Esophagus muscularis mucosa (tissue), 4 donors: ENCODE measurements at regions not wholly inside any gene's neighbourhood (a gene's known extent, or its start where the extent isn't known, plus 50 kb on each side); places are given as distances from the start of the nearest gene placed in this dataset.
"Not testable (repeated sequence)": the region's sequence is repeated elsewhere in the genome, so short reads cannot be mapped to it uniquely, and the experiment has no call there.

Experiments
- DNase-seq: peaks from one replicate; pipeline ENCODE4 v3.0.0-alpha.2; 2017; ENCODE audit errors: extremely low spot score
- H3K27ac ChIP-seq, 4 donors: fragments of 200-600 bp; sonication (generic); replicated peaks in 1 of 4; 1 replicate in 3 of 4; 2 replicates in 1 of 4; pipeline ENCODE4 v1.5.1; 2016 to 2019; ENCODE audit warnings: mild to moderate bottlenecking in 1 of 4
- H3K27me3 ChIP-seq, 4 donors: fragments of 200-600 bp; sonication (generic); one replicate each; pipeline versions ENCODE4 v1.5.1 to v1.6.0; 2016 to 2019
- H3K36me3 ChIP-seq, 4 donors: fragments of 200-600 bp; sonication (generic); one replicate each; pipeline ENCODE4 v1.5.1; 2016 to 2019
- H3K4me1 ChIP-seq, 4 donors: fragments of 200-600 bp; sonication (generic); one replicate each; pipeline ENCODE4 v1.5.1; 2016 to 2019
- H3K4me3 ChIP-seq, 4 donors: fragments of 200-600 bp; sonication (generic); 1 replicate in 2 of 4; 2 replicates in 2 of 4; pipeline ENCODE4 v1.5.1; 2016 to 2019; ENCODE audit warnings: mild to moderate bottlenecking in 4 of 4, moderate library complexity in 1 of 4
- H3K9me3 ChIP-seq, 4 donors: fragments of 200-600 bp; sonication (generic); 1 replicate in 3 of 4; 2 replicates in 1 of 4; pipeline ENCODE4 v1.5.1; 2016 to 2019
- EP300 ChIP-seq: sonication (generic); formaldehyde crosslinking; IDR thresholded peaks from one replicate; pipeline ENCODE4 v1.6.1; 2017; ENCODE audit warnings: antibody characterized with exemption
- POLR2A ChIP-seq: fragments of 450-650 bp; IDR thresholded peaks from one replicate; pipeline ENCODE4 v1.6.1; 2017; ENCODE audit warnings: antibody characterized with exemption, moderate library complexity, mild to moderate bottlenecking, low read depth
- POLR2AphosphoS5 ChIP-seq, 2 donors: sonication (generic); formaldehyde crosslinking; IDR thresholded peaks; one replicate each; pipeline ENCODE4 v1.6.1; 2017; ENCODE audit warnings: antibody characterized with exemption in 2 of 2
- WGBS: methylation state at CpG from one replicate; pipeline ENCODE4 v1.1.5; 2018; 5-methylcytosine and 5-hydroxymethylcytosine counted together
- intact Hi-C: fragments of 100-400 bp; cut with DNase I; formaldehyde crosslinking; loops from one replicate; pipeline ENCODE4 v1.15.1; 2023
- TF ChIP-seq, protein P1 (sequence below), 3 experiments: fragments of 200-600 bp in 2 of 3; fragments of 450-650 bp in 1 of 3; sonication (generic) in 2 of 3; IDR thresholded peaks; one replicate each; pipeline ENCODE4 v1.5.1; 2017 to 2019; ENCODE audit warnings: antibody characterized with exemption in 3 of 3, mild to moderate bottlenecking in 2 of 3, moderate library complexity in 1 of 3

DNA sequence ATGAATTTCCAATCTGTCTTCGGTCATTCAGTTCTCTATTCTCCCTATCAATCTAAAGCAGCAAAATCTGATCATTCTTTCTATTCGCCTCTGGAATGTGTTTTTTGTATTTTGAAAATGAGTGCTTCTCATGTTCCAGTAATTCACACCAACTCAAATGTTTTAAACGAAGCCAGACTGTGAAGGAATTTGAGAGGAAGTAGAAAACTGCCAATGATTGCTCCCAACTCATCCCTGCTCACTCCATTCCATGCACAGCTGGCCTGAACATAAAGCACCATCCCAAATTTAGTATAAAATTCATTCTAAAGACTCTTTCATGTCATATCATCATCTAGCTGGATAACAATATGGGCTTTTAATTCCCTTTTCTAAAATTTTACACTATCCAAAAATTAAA lies 123.8 kb downstream of the DUSP6 start:
- no peak overlapping the region for H3K4me3 ChIP-seq
- DNase-seq: no peak
- intact Hi-C loops: no loop called here
- H3K27ac ChIP-seq: no peak overlapping the region
- no peaks in the 10 kb centered on the region for H3K27me3 ChIP-seq
- H3K36me3 ChIP-seq: no peaks in the 10 kb centered on the region
- no peak for TF ChIP-seq POLR2AphosphoS5 (IDR thresholded peaks at IDR 0.05)
- no peak for TF ChIP-seq POLR2A
- TF ChIP-seq, protein P1, sequence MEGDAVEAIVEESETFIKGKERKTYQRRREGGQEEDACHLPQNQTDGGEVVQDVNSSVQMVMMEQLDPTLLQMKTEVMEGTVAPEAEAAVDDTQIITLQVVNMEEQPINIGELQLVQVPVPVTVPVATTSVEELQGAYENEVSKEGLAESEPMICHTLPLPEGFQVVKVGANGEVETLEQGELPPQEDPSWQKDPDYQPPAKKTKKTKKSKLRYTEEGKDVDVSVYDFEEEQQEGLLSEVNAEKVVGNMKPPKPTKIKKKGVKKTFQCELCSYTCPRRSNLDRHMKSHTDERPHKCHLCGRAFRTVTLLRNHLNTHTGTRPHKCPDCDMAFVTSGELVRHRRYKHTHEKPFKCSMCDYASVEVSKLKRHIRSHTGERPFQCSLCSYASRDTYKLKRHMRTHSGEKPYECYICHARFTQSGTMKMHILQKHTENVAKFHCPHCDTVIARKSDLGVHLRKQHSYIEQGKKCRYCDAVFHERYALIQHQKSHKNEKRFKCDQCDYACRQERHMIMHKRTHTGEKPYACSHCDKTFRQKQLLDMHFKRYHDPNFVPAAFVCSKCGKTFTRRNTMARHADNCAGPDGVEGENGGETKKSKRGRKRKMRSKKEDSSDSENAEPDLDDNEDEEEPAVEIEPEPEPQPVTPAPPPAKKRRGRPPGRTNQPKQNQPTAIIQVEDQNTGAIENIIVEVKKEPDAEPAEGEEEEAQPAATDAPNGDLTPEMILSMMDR (IDR thresholded peaks at IDR 0.05): no peak
- no peak for TF ChIP-seq EP300
- WGBS: 67% methylated on average over 3 of the region's 3 CpGs
- H3K9me3 ChIP-seq: no peaks in the 10 kb centered on the region
- peaks cover 0 to 11% (median 6%) of the 10 kb centered on the region in 4 donors for H3K4me1 ChIP-seq

DNA sequence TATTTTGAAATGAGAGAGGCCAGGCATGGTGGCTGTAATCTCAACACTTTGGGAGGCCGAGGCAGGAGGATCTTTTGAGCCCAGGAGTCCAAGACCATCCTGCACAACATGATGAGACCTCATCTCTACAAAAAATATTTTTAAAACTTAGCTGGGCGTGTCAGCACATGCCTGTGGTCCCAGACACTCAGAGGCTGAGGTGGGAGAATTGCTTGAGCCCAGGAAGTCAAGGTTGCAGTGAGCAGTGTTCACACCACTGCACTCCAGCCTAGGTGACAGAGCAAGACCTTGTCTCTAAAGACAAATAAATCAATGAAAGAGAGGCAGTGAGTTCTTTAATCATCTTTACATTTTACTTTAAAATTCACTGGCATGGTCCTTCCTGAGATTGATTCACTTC lies 124.5 kb downstream of the DUSP6 start:
- no peaks in the 10 kb centered on the region for H3K36me3 ChIP-seq
- H3K9me3 ChIP-seq: no peaks in the 10 kb centered on the region
- peaks cover 0 to 11% (median 6%) of the 10 kb centered on the region in 4 donors for H3K4me1 ChIP-seq
- 94% methylated on average over 2 of the region's 2 CpGs for whole genome bisulfite sequencing
- TF ChIP-seq POLR2A (no peak), POLR2AphosphoS5 (IDR thresholded peaks at IDR 0.05) (no peak), EP300 (no peak)
- TF ChIP-seq, protein P1 (IDR thresholded peaks at IDR 0.05): no peak
- H3K4me3 ChIP-seq: no peak overlapping the region
- H3K27ac ChIP-seq: no peak overlapping the region
- intact Hi-C loops: no loop called here
- H3K27me3 ChIP-seq: no peaks in the 10 kb centered on the region
- DNase-seq: no peak

DNA sequence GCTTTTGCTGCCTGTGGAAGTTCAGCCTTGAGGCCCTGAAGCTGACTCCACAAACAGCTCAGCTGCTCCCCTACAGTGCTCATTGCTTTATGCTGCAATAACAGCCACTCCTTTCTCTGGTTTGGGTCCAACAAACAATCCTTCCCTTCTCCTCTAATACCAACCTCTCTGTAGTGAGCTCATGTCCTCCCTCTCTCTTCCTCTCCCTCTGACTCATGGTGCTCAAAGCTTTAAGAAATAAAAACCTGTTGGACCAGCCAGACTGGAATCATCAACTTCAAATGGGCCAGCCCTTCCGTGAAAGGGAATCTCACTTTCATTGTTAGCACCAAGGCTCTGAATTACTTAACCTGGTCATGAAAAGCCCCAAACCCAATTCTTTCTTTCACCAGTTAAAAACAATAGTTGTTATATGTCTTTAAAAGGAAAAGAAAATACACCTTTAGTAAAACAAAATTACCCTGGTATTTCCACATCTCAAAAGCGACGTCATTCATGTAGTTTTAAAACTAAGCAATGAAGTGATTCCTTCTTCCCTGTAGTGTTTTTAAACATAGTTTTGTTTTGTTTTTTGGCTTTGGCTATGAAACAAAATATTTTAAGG lies 126.4 kb downstream of the DUSP6 start:
- TF ChIP-seq POLR2A: no peak
- peak in 1 of 2 donors; percentile 51 for TF ChIP-seq POLR2AphosphoS5 (IDR thresholded peaks at IDR 0.05)
- H3K27me3 ChIP-seq: no peaks in the 10 kb centered on the region
- H3K36me3 ChIP-seq: no peaks in the 10 kb centered on the region
- H3K4me3 ChIP-seq: no peak overlapping the region
- no peaks in the 10 kb centered on the region for H3K9me3 ChIP-seq
- DNase-seq: no peak
- peak overlapping the region in 2 of 4 donors; percentile 21 to 41 for H3K27ac ChIP-seq
- 69% methylated on average over 3 of the region's 3 CpGs for WGBS
- intact Hi-C loops: no loop called here
- peaks cover 0 to 11% (median 4%) of the 10 kb centered on the region in 4 donors for H3K4me1 ChIP-seq

DNA sequence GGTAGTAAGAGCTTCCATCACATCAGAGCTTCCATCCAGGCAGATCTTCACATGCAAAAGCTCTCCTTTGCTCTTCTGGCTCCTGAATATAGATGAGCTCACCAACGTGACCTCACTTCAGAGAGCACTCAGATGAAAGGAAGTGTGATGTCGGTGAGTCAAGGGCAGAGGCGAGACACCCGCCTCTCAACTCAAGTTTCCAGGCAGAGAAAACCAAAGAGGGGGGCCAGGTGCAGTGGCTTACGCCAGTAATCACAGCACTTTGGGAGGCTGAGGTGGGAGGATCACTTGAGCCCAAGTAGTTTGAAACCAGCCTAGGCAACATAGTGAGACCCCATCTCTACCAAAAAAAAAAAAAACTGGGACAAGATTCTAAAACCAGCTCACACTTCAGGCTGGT lies 126.9 kb downstream of the DUSP6 start:
- no peak for TF ChIP-seq EP300
- TF ChIP-seq, protein P1 (IDR thresholded peaks at IDR 0.05): no peak
- TF ChIP-seq POLR2A: no peak
- TF ChIP-seq POLR2AphosphoS5 (IDR thresholded peaks at IDR 0.05): no peak
- H3K4me3 ChIP-seq: no peak overlapping the region
- no peaks in the 10 kb centered on the region for H3K9me3 ChIP-seq
- H3K27ac ChIP-seq: peak overlapping the region in 2 of 4 donors; percentile 21 to 41
- WGBS: 60% methylated on average over 5 of the region's 5 CpGs
- intact Hi-C loops: no loop called here
- H3K36me3 ChIP-seq: no peaks in the 10 kb centered on the region
- no peak for DNase-seq
- H3K27me3 ChIP-seq: no peaks in the 10 kb centered on the region
- H3K4me1 ChIP-seq: peaks cover 0 to 11% (median 3%) of the 10 kb centered on the region in 4 donors

DNA sequence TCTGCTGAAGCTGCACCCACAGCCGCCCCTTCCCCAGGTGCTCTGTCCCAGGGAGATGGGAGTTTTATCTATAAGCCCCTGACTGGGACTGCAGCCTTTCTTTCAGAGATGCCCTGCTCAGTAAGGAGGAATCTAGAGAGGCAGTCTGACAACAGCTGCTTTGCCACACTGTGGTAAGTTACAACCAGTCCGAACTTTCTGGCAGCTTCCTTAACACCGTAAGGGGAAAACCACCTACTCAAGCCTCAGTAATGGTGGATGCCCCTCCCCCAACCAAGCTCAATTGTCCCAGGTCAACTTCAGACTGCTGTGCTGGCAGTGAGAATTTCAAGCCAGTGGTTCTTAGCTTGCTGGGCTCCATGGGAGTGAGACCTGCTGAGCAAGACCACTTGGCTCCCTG lies 129.7 kb downstream of the DUSP6 start:
- DNase-seq, H3K27me3 ChIP-seq, H3K27ac ChIP-seq, intact Hi-C loops, H3K9me3 ChIP-seq, H3K4me3 ChIP-seq, H3K36me3 ChIP-seq: not testable (repeated sequence)
- WGBS: 100% methylated on average over 1 of the region's 3 CpGs
- peaks cover 0 to 11% (median 3%) of the 10 kb centered on the region in 4 donors for H3K4me1 ChIP-seq

DNA sequence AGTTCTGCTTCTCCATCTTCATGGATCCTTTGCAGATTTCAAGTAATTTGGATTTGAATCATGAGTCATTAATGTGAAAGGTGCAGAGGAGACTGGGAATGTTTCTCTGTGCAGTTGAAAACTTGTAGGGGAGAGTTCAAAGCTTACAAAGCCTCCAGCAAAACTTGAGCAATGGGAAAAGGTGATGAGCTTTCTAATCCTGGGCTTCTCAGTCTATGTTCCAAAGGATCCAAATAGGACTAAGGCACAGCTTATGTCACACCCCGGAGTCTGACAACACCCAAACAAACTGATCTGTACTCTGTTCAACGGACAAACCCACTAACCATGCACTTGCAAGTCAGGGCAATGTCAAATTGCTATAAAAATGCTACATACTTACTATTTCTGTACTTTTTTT lies 134.8 kb downstream of the DUSP6 start:
- no peak for DNase-seq
- 81% methylated on average over 2 of the region's 2 CpGs for WGBS
- intact Hi-C loops: no loop called here
- TF ChIP-seq EP300 (no peak), POLR2A (no peak), POLR2AphosphoS5 (IDR thresholded peaks at IDR 0.05) (no peak)
- H3K27ac ChIP-seq: no peak overlapping the region
- H3K4me3 ChIP-seq: no peak overlapping the region
- H3K4me1 ChIP-seq: peaks cover 0 to 9% (median 7%) of the 10 kb centered on the region in 4 donors
- no peaks in the 10 kb centered on the region for H3K27me3 ChIP-seq
- H3K9me3 ChIP-seq: no peaks in the 10 kb centered on the region
- no peaks in the 10 kb centered on the region for H3K36me3 ChIP-seq
